ENCODE measurements at regions not wholly inside any gene's neighbourhood (a gene's known extent, or its start where the extent isn't known, plus 50 kb on each side); places are given as distances from the start of the nearest gene placed in this dataset.

DNA sequence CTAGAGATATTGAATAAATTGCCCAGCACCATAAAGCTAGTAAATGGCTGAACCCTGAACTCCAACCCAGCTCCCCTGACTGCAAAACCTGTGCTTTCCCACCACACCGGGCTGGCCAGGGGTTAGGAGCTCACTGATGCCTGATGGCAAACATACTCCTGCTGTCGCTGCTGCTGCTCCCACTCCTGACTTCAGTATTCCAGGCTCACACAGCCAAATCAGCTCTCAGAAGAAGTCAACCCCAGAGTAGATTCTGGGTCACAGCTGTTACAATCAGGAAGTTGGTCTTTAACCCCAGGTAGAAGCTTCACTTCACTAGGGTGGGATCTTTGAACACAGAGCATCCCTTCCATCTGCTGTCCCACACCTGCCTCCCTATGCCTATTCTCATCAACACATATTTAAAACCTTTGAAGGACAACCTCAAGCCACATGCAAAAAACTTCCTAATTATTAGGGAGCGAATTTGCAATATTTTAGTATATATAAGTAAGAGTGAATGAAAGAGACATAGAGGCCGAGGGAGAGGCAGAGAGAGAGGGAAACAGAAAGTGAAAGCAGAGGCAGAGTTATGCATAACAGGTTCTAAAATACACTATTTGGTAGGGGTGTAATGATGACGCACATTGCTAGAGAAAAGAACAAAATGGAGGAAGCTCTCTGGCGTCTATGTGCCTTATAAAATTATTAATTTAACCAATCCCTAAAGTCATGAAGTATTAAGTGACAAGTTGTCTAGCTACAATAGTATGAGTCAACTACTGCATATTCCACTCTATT lies 99.4 kb upstream of the SERP2 start:
- no peak for DNase-seq (ENCODE audit: low read depth in 2 of 2)

DNA sequence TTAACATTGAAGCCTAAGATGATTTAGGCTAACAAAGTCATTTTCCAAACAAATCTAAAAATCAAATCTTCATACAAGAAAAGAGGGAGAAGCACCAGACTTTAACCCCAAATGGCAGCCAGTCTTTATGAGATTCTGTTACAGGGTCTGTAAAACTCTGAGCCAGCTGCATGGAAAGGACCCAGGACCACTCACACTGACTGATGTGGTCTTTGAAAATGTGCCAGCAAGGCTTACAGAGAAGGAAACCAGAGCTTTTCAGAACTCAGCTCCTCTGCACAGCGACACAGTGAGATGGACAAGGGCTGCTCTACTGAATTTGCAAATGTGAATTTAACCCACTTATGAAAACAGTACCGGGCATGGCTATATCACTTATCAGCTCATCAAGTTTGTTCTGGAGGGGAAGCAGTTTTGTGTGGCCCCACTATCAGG lies 98.8 kb upstream of the SERP2 start:
- no peak for DNase-seq (ENCODE audit: low read depth in 2 of 2)

DNA sequence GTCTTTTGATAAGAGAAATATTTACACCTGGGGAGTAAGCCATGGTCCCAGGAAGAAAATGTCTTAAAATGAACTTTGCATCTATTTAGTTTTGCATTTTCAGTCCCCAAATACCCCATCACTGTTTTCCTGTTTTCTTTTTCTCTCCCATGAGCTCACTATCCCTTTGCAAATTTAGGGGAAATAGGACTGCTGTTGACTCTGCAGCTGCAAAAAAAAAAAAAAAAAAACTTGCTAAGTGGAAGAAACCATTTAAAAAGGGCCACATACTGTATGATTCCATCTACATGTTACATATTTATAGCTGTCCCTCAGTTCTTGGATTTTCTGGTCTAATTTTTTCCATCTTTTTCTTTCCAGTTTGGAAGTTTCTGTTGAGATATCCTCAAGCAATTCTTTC lies 98.2 kb upstream of the SERP2 start:
- DNase-seq (ENCODE audit: low read depth in 2 of 2) = no peak

DNA sequence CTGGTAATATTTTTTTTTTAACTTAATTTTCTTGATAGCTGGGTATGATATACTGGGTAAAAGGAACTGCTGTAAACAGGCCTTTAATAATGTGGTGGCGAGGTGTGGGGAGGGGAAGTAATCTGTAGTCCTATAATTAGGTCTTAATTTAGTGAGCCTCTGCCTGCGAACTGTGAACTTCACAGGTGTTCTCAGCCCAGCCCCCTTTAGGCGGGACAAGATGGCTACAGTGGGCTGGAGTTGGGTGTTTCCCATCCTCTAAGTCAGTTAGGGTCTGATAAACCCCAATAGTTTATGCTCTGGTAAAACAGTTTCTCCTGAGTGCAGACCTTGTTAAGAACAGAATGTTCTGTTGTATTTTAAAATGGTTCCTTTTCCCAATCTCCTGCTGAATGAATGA lies 97.6 kb upstream of the SERP2 start:
- no peak for DNase-seq (ENCODE audit: low read depth in 2 of 2)

DNA sequence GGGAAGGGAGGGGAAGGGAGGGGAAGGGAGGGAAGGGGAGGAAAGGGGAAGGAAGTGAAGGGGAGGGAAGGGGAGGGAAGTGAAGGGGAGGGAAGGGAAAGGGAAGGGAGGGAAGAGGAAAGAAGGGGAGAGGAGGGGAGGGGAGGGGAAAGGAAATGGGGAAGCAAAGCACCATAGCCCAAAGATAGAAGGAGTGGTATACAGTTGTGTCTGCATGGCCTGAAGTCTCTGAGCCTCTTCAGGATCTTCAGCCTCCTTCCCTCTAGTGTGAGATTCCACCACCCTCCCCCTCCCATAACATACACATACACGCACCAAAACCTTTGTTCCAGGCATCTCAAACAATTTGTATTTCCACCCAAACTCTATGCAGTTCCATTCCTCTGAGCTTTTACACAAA lies 96.2 kb upstream of the SERP2 start:
- DNase-seq (ENCODE audit: low read depth in 2 of 2) = no peak

DNA sequence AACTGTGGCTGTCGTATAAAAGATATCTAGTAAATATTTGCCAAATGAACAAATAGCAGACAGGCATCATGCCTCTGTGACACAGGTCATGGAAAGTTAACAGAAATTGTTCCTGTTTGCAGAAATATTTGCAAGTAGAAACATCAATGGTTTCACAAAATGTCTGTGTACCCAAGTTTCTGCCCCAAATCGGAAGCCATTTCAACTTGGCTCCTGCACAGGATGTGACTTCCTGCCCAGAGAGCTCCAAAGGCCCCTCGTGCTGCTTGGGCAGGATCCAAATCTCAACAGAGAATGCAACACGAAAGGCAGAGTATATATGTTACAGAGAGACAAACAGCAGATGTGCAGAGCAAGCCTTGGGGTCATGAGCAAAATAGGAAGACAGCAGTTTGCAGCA lies 95.5 kb upstream of the SERP2 start:
- DNase-seq (ENCODE audit: low read depth in 2 of 2) = no peak

DNA sequence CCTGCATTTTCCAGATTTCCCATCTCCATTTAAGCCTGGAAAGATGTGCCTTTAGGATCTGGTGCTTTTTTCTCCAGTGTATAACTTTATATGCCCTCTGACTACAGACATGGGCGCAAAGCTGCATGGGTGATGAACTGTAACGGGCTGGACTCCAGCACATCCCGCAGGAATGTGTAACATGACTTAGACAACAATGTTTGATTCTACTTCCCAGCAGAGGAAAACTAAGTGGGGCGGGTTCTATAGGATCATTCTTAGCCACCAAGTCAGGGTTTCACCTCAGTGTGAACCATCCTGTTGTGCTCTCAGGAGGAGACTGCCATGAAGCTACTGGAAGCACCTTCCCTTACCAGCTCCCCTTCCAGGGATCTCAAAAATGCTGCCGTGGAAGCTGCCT lies 93.2 kb upstream of the SERP2 start:
- DNase-seq (ENCODE audit: low read depth in 2 of 2) = no peak

DNA sequence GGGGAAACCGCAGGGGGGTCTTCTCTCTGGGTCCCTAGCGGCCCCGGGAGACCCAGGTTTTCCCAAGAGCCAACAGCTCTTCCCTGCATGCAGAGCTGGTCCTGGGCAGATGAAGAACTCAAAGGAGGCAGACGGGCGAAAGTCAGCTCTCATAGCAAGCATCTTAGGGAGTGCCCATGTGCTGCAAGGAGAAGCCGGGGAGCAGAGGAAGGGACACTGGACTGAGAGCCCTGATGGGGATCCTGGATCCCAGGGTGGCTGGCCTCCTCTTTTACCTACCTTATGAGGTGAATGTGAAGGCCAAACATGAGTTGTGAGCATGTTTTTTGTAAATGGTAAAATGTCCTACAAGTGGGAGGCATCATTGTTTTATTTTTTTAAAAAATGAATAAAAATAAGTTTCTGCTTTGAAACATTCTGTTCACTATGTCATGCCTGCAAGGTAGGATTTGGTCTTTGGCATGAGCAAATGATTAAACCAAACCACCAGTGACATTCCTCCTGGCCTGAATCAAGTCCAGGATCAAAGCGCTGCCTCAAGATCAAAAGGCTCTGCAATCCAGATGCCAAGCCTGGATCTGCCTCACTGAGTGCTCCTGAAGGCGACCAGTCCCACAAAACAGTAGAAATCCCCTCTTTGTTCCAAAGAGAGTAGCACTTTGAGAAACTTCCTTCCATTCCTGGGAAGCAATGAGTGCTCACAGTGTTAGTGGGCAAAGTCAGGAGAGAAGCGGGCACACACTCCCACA lies 92.2 kb upstream of the SERP2 start:
- DNase-seq (ENCODE audit: low read depth in 2 of 2) = no peak

DNA sequence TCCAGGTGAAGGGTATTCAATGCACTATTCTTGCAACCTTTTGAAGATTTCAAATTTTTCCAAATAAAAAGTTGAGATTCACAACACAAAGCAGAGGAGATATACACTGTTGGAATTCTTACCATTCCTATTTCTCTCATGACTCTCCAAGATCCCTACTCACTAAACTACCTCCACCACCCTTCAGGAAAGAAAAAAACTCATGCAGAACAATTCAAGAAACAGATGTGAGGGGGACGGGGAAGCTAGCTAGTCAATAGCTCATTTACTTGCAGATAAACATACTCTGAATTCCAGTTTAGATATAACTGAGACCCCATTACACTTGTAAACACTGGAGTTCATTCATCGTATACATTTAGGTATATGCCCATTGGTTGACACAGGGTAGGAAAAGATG lies 90.0 kb upstream of the SERP2 start:
- no peak for DNase-seq (ENCODE audit: low read depth in 2 of 2)

DNA sequence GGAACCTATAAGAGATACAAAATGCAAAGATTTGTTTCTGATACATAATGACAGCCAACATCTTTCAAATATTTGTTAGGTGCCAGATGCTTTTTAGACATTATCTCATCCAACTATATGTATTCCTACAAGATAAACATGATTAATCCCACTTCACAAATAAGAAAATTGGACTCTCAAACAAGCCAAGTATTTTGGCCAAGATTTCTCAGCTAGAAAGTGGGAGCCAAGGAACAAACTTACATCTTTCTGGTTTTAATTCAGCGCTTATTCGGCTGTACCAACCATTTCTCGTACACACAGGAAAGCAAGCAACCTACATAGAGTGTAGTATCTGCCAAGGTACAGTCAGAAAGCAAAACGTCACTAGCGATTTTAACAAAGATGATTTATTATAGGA lies 85.7 kb upstream of the SERP2 start:
- no peak for DNase-seq (ENCODE audit: low read depth in 2 of 2)

DNA sequence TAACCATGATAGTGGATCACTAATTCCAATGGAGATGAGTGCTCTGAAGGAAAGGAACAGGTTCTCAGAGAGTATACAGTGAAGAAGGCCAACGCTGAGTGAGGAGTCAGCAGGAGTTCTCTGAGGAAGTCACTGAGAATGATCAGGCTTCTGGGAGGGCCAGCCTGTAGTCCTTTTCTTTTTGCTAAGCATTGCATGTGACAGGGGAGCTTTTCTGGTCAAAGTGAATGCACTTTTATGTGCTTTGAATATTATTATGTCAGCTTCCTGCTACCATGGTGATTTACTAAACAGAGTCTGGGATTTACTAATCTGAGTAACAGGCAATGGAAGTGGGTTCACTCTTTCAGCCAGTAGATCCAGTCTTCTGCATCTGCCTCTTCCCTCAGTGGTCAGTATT lies 81.1 kb upstream of the SERP2 start:
- DNase-seq (ENCODE audit: low read depth in 2 of 2) = no peak

DNA sequence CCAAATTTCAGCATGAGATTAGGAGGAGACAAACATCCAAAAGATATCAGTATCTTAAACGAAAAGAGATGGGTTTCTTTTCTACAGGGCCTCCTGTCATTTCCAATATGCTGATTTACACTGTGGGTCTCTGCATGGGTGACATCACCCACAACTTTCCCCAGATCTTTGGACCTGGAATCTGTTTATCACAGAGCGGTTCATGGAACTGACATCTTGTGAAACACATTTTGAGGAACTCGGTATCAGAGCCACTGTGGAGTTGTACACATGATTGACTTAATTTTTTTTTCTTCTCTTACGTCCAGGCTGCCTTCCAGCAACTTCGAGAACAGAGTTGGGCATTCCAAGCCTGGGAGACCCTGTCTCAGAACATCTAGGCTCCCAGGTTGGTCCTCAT lies 80.2 kb upstream of the SERP2 start:
- DNase-seq (ENCODE audit: low read depth in 2 of 2) = no peak

DNA sequence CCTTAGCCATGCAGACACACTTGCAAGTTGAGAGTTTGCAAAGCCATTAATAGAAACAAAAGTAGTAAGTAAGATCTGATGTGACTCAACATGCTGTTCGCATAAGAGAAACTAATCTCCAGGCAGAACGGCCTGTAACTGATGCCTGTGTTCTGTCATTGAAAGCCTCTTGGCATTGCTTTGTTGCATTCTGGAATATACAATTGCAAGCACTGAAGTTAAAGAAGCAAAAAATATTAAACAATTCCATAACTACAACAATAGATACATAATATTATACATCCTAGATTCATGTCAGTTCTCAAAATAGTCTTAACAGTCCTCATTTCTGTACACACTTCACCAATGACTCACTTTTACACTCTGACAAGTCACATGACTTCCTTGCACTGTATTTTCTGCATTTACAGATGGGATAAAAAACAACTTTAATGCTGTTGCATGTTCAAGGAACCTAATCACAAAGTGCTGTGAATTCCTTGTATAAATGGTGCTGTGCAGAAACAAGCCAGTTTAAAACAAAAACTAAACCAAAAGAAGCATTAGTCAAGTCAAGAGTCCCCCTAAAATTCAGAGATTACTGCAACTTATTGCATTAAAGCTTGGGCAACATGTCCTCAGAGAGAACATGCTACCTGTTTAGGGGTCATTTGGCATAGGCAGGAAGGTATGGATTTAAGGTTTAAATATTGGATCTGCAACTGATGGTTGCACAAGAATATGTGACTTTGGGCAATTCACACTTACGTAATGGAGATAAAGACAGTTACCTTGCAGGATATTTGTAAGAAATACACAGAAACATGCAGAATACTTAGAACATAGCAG lies 79.5 kb upstream of the SERP2 start:
- no peak for DNase-seq (ENCODE audit: low read depth in 2 of 2)

DNA sequence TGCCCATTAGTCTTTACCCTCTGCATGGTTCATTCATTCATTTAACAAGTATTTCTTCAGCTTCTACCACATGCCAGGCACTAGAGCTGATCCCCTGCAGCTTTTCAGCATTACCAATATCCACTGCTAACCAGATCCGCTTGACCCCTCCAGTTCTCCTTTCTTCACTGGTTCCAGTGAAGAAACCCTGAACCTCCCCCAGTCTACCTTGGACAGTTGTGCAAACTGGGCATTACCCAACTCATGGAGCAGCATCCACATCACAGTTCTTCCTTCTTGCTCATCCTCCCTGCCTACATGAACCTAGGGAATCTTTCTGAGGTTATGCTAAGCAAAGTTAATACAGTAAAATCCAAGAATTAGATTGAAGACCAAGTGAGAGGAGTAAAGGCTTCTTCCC lies 78.7 kb upstream of the SERP2 start:
- DNase-seq (ENCODE audit: low read depth in 2 of 2) = no peak

DNA sequence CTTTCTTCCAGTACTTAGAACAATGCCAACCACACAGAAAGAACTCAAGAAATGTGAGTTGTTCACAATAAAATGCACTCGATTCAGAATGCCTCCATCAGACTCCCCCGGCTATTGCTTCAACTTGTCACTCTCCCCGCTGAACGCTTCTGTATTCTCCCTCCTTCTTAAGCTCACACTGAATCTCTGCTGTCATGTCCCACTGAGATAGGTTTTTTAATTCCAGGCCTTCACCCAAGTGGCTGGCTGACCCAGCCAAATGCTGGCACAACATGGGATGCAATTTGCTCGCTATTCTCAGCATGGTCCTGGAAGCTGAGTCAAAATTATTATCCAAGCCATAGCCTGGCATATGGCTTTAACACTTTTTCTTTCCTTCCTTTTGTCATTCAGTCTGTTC lies 76.8 kb upstream of the SERP2 start:
- no peak for DNase-seq (ENCODE audit: low read depth in 2 of 2)

DNA sequence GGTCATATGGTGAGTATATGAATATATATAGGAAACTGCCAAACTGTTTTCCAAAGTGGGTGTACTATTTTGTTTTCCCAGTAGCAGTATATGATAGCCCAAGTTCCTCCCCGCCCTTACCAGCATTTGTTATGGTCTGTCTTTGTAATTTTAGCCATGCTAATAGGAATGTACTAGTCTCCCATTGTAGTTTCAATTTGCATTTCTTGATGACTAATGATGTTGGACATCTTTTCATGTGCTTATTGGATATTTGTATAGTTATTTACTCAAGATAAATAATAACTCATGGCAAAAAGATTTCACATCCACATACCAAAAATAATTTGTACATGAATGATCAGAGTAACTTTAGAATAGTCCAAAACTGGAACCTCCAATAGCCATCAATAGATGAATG lies 75.3 kb upstream of the SERP2 start:
- no peak for DNase-seq (ENCODE audit: low read depth in 2 of 2)

DNA sequence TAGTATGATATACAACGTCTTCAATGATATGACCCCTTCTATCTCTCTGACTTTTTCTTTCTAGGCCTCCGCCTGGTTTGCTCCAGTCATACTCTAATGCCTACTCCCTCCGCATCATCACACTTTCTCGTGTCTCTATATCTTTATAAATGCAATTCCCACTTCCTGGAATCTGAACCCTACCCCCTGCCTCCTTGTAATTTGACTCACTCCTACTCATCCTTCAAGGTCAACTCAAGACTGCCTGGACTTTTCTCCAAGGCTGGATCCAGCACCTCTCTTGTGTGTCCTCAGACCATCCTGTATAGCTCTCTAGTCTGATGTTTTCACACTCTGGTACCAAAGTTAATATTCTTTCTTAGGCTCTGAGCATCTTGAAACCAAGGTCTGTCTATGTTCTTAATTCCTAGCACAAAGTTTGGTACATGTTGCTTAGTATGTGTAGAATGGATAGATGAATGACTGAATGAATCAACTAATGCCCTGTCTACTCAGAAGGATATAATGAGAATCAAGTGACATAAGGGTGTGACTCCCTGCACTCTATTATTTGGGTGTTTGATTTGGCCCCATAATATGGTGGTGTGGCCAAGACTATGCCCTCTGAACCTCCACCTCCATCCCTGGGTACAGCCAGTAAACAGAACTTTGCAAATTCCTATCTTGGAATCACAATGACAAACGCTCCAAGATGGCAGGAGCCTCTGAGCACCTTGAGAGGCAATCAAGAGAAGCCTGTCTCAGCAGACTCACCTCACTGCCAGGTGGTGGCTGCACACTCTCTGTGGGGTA lies 74.3 kb upstream of the SERP2 start:
- DNase-seq (ENCODE audit: low read depth in 2 of 2) = no peak

DNA sequence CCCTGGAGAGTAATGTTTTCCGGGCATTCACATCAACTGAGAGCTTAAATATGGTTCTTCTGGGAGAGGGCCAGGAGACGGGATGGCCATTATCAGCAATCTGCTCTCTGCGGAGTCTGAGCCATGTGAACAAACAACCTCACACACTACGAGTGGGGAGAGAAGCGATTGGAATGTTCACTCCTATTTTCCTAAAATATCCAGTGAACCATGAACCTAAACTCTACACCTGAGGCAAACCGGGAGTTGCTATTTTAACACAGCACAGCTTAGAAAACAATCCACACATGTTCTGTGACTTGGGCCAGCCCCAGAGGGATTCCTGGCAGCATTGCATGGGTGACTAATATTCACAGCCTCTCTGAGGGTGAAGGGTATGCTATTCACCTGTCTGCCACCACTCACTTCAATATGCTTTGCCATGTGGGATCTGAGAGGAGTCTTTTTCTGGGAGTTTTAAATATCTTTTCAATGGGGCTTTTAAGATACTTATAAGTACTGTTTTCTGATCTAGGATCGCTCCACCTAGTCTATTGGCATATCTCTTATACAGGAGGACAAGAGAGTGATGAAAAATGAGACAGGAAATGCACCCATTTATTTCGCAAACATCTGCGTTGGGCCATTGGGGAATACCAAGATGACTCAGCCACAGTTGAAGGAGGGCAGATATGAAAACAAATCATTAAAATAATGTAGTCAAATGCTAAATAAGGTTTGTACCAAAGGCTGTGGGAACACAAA lies 72.6 kb upstream of the SERP2 start:
- no peak for DNase-seq (ENCODE audit: low read depth in 2 of 2)

DNA sequence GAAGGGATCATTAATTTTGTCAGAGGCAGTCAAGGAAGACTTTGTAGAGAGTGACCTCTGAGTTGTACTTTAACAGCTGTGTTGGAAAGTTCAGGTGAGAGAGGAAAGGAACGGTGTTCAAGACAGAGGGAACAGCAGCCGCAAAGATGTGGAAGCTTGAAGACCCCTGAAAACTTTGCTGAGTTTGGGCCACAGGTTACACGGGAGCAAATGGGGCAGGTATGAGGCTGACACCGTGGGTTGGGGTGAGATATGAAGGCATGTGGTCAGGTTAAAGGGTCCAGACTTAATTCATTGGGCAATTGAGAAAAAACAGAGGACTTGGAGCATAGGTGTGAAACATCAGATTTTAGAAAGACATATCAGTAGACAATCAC lies 72.0 kb upstream of the SERP2 start:
- no peak for DNase-seq (ENCODE audit: low read depth in 2 of 2)

DNA sequence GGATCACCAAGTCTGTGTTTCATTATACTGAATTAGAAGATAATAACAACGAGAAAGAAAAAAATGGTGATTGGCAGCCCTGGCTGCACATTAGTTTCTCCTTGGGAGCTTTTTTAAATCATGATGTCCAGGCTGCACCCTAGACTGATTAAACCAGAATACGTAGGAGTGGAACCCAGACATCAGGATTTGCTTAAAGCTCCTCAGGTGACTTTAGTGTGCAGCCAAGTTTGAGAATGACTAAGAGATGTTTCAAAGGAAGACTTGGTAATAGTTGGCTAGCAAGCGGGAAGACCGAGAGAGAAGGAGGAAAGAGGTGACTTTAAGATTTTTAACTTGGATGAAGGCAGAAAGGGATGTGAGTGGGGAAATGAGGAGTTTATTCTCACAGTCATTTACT lies 71.4 kb upstream of the SERP2 start:
- DNase-seq (ENCODE audit: low read depth in 2 of 2) = no peak

DNA sequence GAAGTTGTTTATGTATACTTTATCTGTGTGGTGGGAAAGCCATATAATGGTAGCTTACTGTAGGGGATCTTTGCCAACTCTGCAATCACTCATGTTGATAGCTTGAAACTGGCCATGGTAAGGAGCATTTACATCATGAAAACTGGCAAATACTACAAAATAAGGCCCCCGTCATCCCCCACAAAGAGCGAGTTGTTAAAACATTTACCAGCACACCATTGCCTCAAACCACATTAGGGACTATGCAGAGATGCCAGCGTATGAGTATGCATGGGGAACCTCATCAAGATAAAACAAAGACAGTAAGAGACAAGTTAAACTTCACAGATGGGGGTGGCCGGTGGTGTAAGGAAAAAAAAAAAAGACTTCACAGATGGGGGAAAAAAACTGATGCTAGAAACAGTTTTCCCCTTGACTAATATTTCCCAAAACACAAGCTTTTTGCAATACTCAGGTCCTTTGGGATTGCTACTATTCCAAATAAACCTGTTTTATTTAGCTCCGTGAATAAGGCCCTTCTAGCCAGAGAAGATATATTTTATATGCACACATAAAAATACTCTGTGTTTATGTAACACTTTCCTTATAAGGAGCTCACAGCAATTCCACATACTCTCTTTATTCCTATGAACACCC lies 70.6 kb upstream of the SERP2 start:
- DNase-seq (ENCODE audit: low read depth in 2 of 2) = no peak
